HG03159 (cell line): ENCODE measurements at regions not wholly inside any gene's neighbourhood (a gene's known extent, or its start where the extent isn't known, plus 50 kb on each side); places are given as distances from the start of the nearest gene placed in this dataset.
"Not testable (repeated sequence)": the region's sequence is repeated elsewhere in the genome, so short reads cannot be mapped to it uniquely, and the experiment has no call there.

Source experiments
- ATAC-seq: cut with Tn5 transposase; IDR thresholded peaks from one replicate; pipeline ENCODE4 v1.9.1; 2021; ENCODE audit warnings: mild to moderate bottlenecking, moderate library complexity; ENCODE audit not compliant: unreplicated experiment

DNA sequence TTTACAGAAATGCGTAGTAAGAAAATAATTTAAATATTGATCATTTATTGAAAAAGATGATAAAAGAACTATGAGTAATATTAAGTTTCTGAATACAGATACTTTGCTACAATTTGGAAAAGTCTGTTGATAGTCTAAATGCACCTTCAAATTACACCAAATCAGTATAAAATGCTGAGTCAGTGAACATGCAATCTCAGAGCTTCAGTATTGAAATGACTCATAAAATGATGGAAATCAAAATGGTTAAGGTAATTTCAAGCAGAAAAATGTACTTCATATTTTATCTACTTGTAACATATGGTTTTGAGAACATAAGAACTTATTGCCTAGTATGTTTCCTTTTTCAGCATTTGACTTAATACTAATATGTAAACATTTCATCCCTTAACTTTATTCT is 448.2 kb downstream of the PCDH10 start:
- no peak for ATAC-seq

DNA sequence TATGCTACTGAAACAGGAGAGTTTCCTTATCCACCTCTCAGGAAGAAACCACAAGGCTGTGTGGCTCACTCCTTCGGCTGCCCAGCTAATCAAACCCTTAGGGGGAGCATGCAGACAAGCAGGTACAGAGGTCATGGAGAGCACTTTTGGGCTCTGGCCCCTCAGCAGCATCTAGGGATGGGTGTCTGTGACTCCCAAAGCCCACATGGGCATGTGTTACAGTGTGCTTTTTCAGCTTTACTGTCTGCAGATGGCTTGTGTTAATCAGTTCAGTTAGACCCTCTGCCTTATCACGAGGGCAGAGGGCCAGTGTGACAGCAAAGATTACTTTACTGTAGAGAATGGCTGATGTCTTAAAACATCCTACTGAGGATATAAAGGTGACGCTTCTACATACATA is 447.4 kb downstream of the PCDH10 start:
- ATAC-seq, result no peak

DNA sequence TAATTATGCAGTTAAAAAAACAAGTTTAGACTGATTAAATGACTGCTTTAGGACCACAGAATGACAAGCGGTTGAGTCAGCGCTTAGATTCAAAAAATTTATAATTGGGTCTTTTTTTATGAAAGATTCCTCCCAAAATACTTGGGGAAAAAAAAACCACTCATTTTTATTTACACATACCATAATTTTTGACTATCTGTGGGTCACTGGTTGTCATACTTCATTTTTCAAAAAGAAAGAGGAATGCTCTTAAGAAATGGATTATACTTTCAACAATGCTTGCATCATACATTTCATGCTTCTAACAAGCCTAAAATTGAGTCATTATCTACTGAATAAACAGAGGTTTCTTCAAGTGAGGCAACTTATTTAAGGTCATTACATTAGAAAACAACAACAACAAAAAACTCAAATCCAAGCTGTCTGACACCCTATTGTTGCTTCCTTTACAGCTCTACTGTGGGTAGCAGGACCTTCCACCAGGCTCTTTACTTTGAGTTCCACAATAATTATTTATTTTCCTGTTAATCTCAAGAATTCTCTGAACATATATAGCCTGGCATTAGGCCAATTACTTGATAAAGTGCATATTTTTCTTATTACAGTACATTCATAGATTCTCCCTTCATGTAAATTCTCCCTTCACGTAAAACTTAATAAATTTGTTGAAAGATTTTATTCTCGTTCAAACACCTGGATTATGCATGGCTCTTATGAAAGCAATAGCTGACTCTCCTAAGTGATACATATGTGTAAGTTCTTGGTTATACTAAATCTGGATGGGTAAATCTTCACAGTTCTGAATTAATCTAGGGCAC is 445.5 kb downstream of the PCDH10 start:
- ATAC-seq, result no peak

DNA sequence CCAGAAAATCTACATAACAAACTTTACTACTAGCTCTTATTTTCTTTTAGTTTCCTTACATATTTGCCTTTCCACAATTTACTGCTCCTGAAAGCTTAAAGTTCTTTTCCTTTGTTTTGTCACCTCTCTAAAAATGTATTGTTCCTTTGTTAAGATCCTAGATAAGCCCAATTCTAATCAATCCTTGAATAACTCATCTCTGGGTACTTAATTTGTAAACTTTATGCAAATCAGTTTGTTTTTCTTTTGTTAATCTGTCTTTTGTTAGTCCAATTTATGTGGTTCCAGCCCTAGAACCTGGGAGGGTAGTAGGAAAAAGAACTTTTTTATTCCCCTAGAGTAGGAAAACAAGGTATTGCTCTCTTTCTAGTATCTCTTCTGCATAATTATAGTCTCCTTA is 444.7 kb downstream of the PCDH10 start:
- no peak for ATAC-seq

- no peak for ATAC-seq
Measured at GRCh38 chr4:133592591-133592990, 443.5 kb downstream of the PCDH10 start.

DNA sequence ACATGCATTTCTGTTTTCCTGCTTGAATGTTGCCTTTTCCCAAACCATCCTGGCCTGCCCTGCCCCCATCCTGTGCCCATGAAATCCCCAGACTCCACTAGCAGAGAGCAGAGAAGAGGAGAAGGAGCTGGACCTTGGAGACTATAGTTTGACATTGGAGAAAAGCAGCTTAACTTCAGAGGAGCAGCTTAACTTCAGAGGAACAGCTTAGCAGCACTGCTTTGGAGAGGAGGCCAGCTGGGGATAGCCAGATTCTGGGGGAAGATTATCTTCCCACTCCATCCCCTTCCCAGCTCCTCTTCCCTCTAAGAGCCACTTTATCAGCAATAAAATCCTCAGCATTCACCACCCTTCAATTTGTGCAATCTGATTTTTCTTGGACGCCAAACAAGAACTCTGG is 443.0 kb downstream of the PCDH10 start:
- ATAC-seq, result no peak

DNA sequence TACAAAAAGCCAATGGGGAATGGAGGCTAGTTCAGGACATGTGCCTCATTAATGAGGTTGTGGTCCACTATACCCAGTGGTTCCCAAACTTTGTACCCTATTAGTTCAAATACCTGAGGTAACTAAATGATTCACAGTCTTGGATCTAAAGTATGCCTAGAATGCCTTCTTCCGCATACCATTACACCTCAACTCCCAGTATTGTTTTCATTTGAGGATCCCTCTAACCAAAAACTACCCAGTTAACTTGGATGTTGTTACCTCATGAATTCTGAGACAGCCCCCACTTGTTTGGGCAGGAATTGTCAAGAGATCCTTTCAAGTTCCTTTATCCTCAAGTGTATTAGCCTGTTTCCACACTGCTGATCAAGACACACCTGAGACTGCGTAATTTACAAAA is 439.2 kb downstream of the PCDH10 start:
- ATAC-seq, result no peak

DNA sequence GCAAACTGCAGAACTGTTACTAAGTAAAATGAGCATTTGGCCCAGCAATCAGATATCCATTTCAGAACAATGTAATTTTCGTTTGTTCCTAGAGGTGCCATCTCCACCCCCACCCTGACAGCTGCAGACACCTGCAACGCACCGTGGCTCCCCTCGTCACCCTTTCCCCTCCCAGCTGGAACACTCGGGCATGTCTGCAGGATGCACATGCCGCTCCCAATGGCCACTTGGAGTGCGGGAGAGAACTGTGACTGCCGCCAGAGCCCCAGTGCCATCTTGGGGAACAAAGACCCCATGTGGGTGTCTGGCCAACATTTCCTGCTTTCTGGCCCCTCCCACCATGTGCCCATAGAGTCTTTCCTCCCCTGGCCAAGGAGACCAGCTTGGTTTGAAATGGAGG is 436.2 kb downstream of the PCDH10 start:
- ATAC-seq, result no peak

DNA sequence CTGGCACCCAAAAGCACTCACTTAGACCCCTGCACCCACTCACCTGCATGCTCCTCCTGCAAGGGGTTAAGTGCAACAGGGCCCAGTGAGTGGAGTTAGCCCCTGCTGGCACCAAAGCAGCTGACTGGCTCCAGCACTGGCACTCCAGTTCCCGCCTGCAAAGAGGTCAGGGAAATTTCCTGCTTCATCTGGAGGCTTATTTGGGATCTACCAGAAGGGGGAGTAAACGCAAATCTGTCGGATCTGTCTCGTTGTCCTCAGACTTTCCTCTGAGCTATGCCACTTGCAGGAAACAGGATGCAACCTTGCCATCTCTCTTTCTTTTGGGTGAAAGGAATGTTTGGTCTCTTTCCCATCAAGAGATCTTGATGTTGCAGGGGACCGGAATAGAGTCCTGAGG is 435.6 kb downstream of the PCDH10 start:
- ATAC-seq, result no peak

GRCh38 chr4:133581996-133582619 is 433.0 kb downstream of the PCDH10 start:
- ATAC-seq, result no peak

GRCh38 chr4:133574248-133574647 is 425.2 kb downstream of the PCDH10 start:
- ATAC-seq, result no peak

- no peak for ATAC-seq
Measured at GRCh38 chr4:133565379-133565778, 416.3 kb downstream of the PCDH10 start.

GRCh38 chr4:133559987-133560386 is 410.9 kb downstream of the PCDH10 start:
- no peak for ATAC-seq

GRCh38 chr4:133555671-133556070 is 406.6 kb downstream of the PCDH10 start:
- no peak for ATAC-seq

- no peak for ATAC-seq
Measured at GRCh38 chr4:133550436-133550835, 401.3 kb downstream of the PCDH10 start.

DNA sequence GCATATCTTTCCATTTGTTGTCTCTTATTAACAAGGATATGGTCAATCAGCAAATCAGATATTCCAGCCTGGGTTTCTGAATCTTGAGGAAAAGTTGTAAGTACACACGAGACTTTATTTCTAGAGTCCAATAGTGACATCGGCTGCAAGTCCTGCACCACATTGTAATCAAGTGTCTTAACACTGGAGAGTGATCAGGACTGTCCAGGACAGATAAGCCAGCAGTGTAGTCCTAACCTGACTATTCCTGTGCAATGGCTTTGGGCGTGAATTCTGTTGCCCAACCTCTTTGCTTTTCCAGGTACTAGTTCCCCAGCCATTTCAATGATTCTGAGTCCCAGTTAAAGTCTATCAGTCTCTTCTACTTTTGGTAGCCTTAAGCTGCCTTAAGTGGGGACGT is 395.0 kb downstream of the PCDH10 start:
- ATAC-seq, result no peak

GRCh38 chr4:133537780-133538281 is 388.7 kb downstream of the PCDH10 start:
- no peak for ATAC-seq

GRCh38 chr4:133534224-133534623 is 385.1 kb downstream of the PCDH10 start:
- ATAC-seq, result not testable (repeated sequence)

GRCh38 chr4:133524369-133524768 is 375.3 kb downstream of the PCDH10 start:
- ATAC-seq, result no peak

GRCh38 chr4:133513901-133514300 is 364.8 kb downstream of the PCDH10 start:
- ATAC-seq, result no peak

GRCh38 chr4:133498149-133498548 is 349.1 kb downstream of the PCDH10 start:
- ATAC-seq, result no peak

GRCh38 chr4:133493776-133494175 is 344.7 kb downstream of the PCDH10 start:
- no peak for ATAC-seq
